Right kidney (tissue), 1 donor: ENCODE measurements at regions not wholly inside any gene's neighbourhood (a gene's known extent, or its start where the extent isn't known, plus 50 kb on each side); places are given as distances from the start of the nearest gene placed in this dataset.

Source experiments
- DNase-seq: peaks from one replicate; pipeline ENCODE4 v3.0.0-alpha.2; 2016

GRCh38 chr16:80175011-80175410 lies 365.8 kb upstream of the DYNLRB2 start:
- no peak for DNase-seq

- DNase-seq: no peak
These were observed 366.4 kb upstream of the DYNLRB2 start for GRCh38 chr16:80174416-80174815.

GRCh38 chr16:80171746-80172145 lies 369.0 kb upstream of the DYNLRB2 start:
- no peak for DNase-seq

- DNase-seq: no peak
These were observed 369.6 kb upstream of the DYNLRB2 start for GRCh38 chr16:80171199-80171598.

- peak; percentile 32 for DNase-seq
These were observed 373.0 kb upstream of the DYNLRB2 start for GRCh38 chr16:80167657-80168390.

GRCh38 chr16:80166082-80166481 lies 374.7 kb upstream of the DYNLRB2 start:
- no peak for DNase-seq

GRCh38 chr16:80164966-80165550 lies 375.7 kb upstream of the DYNLRB2 start:
- DNase-seq: no peak

- DNase-seq: no peak
These were observed 377.5 kb upstream of the DYNLRB2 start for GRCh38 chr16:80163339-80163738.

GRCh38 chr16:80161799-80162739 lies 378.7 kb upstream of the DYNLRB2 start:
- no peak for DNase-seq

- no peak for DNase-seq
These were observed 382.0 kb upstream of the DYNLRB2 start for GRCh38 chr16:80158766-80159165.

GRCh38 chr16:80151722-80152111 lies 389.1 kb upstream of the DYNLRB2 start:
- DNase-seq: no peak

GRCh38 chr16:80150978-80151721 lies 389.6 kb upstream of the DYNLRB2 start:
- DNase-seq: no peak

- no peak for DNase-seq
These were observed 392.0 kb upstream of the DYNLRB2 start for GRCh38 chr16:80148826-80149225.

GRCh38 chr16:80147026-80147655 lies 393.7 kb upstream of the DYNLRB2 start:
- no peak for DNase-seq

- no peak for DNase-seq
These were observed 396.6 kb upstream of the DYNLRB2 start for GRCh38 chr16:80144191-80144590.

GRCh38 chr16:80142940-80143339 lies 397.9 kb upstream of the DYNLRB2 start:
- no peak for DNase-seq

GRCh38 chr16:80142281-80142680 lies 398.5 kb upstream of the DYNLRB2 start:
- no peak for DNase-seq

GRCh38 chr16:80129791-80130190 lies 411.0 kb upstream of the DYNLRB2 start:
- DNase-seq: no peak

- no peak for DNase-seq
These were observed 415.1 kb upstream of the DYNLRB2 start for GRCh38 chr16:80125677-80126076.

- DNase-seq: no peak
These were observed 417.6 kb upstream of the DYNLRB2 start for GRCh38 chr16:80123189-80123588.

GRCh38 chr16:80122115-80122514 lies 418.7 kb upstream of the DYNLRB2 start:
- DNase-seq: peak; percentile 29

- no peak for DNase-seq
These were observed 419.3 kb upstream of the DYNLRB2 start for GRCh38 chr16:80121522-80121909.
